ENCODE measurements at regions not wholly inside any gene's neighbourhood (a gene's known extent, or its start where the extent isn't known, plus 50 kb on each side); places are given as distances from the start of the nearest gene placed in this dataset.

- TF ChIP-seq CTCF (IDR thresholded peaks at IDR 0.05 in 8 of 11, conservative IDR thresholded peaks at IDR 0.05 in 3 of 11) (no peak), POLR2AphosphoS5 (IDR thresholded peaks at IDR 0.05) (no peak)
These were observed 1072.4 kb downstream of the TMTC2 start for GRCh38 chr12:83758888-83759631.

Measured in spleen (tissue), 7 donors.